Inferior parietal cortex (tissue), 1 donor: ENCODE measurements at regions not wholly inside any gene's neighbourhood (a gene's known extent, or its start where the extent isn't known, plus 50 kb on each side); places are given as distances from the start of the nearest gene placed in this dataset.

Experiments
- DNase-seq: peaks from one replicate; pipeline ENCODE4 v3.0.0-alpha.2; 2016; ENCODE audit errors: extremely low spot score

DNA sequence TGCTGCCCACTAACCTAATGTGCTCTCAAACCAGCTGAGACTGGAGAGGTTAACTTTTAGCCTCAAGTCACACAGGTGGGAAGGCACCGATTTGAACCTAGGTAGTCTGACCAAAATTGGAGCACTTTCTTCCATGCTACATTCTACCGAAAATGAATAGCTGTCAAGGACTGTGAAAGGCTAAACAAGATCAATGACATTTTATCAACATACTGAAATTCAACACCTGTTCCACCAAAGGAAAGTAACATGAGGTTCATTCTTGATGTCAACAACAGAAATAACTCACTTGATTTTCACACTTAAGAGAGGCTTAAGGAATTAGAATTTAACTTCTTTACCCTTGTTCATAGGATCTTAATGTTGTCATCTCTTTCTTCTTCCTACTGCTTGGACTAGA is 284.4 kb upstream of the MON1B start:
- no peak for DNase-seq

DNA sequence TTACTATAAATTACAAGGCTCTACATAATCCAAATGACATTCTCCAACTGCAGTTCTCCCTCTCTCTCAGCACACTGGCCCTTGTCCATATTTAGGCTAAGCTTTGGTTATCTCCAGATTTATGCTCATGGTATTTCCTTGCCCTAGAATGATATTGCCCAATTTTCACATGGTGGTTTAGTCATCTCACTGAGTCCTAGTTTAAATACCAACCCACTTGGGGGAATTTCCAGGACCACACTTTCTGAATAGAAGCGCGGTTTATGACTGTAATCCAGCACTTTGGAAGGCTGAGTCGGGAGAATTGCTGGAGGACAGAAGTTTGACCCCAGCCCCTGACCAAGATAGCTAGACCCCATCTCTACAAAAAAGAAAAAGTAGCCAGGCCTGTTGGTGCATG is 280.1 kb upstream of the MON1B start:
- no peak for DNase-seq

DNA sequence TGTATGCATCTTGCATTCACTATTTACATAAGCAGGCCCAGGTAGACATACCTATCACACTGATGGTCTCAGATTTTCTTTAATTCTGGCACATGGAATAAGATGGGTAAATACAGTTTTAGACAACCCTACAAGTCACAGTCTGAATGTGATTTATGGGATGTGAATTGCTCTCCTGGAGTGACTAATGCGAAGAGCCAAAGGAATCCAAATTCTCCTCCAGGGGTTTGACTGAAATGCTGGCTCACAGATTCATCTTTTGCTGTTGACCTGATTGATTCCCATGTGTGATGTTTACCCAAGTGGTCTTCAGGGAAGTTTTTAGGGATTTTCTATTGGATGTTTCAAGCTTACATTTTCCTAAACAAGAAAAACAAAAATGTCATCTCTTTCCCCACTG is 277.9 kb upstream of the MON1B start:
- DNase-seq = no peak

DNA sequence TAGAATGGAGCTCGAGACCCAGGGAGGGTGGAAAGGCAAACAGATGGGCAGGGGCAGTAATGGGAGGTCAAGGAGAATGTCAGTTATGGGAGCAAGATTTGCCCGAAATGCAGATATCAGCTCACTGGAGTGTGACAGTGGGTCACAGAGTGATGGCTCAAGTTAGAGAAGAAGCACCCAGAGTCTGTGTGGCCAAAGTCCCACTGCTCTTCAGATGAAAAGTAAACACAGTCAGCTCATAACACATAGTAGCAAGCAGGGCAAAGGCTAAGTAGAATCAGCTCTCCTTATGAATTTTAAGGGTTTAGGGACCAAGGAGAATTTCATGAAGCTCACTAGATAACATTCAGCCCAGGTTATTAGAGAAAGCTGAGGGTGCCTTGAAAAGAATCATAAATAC is 264.9 kb upstream of the MON1B start:
- no peak for DNase-seq

DNA sequence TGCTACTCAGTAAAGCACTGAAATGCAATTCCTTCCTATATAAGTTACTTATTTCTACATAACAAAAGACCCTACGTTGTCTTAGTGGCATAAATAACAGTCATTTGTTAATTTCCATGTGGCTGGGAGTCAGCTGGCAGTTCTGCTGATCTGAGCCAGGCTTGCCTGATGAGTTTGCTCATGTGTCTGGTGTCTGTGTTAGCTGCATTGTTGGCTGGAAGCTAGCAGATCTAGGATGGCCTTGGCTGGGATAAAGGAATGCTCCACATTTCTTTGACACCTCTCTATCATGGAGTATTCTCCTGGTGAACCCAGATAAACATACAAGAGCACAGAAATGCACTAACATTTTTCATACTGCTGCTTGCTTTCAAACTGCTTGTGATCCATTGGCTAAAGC is 264.4 kb upstream of the MON1B start:
- no peak for DNase-seq

DNA sequence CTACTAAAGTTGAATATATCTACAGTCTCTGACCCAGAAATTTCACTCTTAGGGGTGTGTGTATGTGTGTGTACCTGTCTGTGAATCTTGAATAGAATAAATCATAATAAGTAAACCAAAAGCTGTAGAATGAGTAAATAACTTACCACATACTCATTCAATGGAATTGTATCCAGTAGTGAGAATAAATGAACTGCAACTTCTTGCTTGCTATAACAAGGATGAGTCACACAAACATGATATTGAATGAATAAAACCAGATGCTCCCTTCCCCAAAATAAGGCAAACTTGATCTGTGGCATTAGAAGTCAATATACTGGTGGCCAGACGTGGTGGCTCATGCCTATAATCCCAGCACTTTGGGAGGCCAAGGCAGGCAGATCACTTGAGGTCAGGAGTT is 259.8 kb upstream of the MON1B start:
- DNase-seq = no peak

DNA sequence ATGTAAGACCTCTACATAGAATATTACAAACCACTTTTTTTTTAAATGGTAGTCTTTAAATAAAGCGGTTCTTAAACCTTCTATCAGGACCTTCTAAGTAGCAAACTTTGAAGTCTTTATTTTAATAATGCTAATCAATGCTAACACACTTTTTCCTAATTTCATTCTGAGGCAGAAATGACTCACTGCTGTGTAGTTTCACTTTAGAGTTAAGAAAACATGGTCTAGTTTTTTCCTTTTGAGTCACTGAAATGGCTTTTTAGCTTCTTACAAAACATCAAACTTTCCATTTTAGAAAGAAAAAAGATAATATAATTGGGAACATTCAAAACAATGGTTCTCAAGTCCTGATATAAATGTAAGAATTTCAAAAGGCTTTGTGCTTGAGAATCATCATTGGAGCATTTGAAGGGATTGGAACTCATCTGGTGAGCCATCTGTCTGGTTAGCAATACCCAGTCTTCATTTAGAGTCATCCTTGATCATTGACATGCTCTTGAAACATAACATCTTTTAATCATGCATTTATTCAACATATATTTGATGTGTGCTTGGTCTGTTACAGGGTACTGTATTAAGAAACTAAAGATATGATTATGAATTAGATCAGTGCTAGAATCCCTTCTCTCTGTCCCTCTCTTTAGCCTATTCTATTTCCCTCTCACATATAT is 258.3 kb upstream of the MON1B start:
- DNase-seq = no peak

DNA sequence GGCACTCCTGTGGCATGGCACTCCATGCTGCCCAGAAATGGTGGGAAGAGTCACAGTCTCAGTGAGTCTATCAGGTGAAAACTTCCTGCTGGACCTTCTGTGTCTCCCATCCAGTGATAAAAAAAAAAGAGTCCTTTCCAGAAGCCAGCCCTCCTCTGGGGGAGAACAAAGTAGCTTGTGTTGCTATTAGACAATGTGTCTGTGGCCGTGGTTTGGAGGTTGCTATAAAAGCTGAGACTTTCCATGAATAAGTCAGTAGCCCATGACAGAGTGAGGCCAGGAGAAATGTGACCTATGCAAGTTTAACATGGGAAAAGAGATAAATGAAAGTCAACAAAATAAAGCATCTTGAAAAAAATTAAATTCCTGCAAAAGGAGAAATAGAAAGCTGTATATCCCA is 250.7 kb upstream of the MON1B start:
- DNase-seq = no peak

DNA sequence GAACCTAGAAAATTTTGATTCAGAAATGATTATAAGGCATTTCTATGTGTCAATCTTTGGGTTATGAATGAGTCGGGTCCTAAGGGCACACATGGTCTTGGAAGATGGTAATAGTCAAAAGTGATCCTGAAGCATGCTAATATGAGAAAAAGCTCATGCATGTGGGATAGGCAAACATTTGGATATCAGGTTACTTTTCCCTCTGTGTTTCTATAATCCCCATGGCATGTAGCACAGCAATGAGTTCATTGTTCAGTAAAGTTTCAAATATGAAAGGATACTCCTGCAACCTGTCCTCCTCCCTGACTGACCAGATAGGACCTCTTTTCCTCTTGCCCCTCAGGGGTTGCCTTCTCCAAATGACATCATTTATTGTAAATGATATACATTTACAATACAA is 249.9 kb upstream of the MON1B start:
- DNase-seq = no peak

DNA sequence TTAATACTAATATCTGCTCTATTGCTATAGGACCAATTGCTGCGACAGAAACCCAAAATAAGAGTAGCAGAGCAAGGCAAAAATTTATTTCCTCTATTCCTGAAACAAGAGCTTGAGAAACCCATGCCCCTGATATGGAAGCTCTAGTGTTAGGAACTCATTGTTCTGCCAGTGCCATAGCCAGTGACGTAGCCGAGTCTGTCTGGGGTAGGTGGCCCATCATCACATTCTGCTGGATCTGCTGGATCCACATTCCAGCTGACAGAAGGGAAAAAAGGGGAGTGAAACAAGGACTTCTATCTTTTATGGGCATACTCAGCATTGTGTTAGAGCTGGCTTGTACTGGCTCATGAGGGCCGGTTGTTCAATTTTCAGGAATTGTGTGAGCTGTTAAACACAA is 248.9 kb upstream of the MON1B start:
- no peak for DNase-seq

DNA sequence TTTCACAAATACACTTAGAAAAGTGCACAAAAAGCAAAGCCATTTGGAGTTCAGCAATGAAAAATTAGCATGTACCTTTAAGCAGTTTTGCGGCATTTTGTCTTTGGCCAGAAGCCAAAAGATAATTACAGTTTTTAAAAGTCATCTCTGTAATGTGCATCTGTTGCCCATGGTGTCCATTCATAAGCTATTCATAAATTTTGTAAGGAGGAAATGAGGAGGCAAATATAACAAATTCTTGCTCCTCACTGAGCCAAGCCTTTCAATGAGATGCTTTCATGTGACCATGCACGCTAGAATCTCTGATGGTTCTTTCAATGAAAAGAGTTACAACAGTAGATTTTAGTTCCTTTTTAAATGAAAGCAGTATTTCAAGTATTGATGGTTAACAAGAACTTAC is 247.1 kb upstream of the MON1B start:
- no peak for DNase-seq

DNA sequence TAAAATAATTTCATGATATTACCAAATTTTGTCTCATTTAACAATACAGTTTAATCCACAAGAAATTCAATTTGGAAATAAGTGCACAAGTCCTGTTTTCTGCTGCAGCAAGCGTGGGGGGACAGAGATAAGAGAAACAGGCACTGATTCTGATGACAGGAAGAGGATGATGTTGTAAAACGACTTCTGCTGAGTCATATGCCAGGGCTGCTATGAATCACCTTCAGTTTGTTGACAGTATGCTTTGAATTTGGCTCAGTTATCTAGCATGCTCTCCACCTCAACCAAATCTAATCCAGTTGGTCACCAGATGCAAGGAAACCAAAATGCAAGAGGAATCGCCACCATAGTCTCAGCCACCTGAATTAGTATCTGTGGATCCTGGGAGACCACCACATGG is 244.1 kb upstream of the MON1B start:
- DNase-seq = peak; percentile 29

DNA sequence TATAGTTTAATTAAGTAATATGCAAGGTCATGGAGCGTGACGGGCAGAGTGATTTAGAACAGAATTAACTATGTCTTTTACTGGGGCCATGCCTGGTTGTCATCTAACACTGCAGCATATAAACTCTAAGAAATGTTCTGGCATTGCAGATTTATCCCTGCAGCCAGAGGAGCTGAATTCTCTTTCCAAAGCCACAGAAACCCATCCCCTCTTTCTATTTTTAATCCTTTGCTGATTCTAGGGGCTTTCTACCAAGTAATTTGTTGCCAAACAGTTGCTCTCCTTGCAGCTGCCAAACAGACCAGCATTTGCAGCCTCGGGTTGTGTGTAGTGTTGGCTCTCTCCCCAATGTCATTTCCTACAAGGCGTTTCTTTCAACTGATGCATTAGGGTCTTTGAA is 243.2 kb upstream of the MON1B start:
- no peak for DNase-seq

DNA sequence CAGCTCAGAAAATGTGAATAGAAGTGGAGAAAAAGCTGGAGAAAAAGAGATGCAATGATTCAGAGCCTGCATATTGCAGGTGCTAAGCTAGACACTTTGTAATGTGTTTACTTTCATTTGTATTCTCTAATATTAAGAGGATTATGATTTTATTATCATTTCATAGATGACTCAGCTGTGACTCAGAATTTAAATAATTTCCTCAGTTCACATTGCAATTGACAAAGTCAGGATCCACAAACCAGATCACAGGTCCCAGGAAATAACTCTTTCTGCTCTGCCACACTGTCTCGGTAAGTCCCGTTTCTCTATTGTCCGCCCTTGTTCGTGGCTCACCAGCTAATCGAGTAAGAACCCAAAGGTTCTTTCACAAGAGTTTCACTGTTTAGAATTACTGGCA is 235.4 kb upstream of the MON1B start:
- DNase-seq = no peak

DNA sequence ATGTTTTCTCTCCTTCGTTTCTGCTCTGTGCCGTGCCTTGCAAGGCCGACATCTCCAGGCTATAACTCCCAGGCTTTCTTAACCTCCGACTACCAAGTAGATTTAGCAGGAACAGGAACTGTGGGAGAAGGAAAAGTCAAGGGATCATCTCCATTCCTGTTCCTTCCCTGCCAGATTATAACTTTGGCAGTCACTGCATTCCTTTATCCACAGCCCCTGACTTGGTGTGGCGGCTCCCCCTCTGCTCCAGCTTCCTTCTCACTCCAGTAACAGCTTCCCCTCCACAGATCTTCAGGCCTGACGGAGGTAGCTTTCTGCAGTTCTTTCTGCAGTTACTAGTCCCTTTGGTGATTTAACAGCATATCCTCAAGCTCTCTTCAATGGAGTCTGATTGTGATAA is 234.6 kb upstream of the MON1B start:
- no peak for DNase-seq

DNA sequence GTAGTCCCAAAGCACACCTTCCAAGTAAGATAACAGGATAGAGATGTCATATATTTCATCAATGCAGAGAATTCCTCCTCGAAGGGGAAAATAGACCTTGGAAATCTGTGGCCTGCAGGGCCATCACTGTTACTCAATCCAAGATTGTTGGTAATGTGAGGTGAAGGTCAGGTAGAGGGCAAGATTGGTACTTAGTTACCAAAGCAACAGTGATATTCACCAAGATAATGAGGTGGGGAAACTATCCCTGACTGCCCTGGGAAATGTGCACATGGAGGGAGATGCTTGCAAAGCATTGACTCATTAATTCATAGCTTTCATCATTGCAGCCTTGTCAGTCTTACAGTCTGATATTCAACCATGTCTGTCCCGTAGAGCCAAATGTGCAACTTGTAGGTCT is 234.1 kb upstream of the MON1B start:
- no peak for DNase-seq

DNA sequence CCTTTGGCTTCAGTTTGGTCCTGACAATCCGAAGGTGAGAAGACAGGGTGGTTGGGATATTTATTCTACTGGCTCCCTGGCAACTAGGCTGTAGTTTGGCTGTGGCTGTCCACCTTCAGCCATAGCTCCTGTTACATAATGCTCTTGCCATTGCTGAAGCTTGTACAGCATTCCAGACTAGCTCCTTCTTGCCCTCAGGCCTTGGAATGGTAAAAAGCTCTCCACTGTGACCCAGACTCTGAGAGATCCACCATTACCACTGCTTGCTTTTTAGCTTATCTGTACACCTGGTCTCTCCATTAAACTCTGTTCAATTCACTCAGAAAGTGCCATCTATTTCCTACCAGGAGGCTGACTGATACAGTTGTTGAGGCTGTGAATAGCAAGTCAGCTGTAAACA is 231.8 kb upstream of the MON1B start:
- no peak for DNase-seq

DNA sequence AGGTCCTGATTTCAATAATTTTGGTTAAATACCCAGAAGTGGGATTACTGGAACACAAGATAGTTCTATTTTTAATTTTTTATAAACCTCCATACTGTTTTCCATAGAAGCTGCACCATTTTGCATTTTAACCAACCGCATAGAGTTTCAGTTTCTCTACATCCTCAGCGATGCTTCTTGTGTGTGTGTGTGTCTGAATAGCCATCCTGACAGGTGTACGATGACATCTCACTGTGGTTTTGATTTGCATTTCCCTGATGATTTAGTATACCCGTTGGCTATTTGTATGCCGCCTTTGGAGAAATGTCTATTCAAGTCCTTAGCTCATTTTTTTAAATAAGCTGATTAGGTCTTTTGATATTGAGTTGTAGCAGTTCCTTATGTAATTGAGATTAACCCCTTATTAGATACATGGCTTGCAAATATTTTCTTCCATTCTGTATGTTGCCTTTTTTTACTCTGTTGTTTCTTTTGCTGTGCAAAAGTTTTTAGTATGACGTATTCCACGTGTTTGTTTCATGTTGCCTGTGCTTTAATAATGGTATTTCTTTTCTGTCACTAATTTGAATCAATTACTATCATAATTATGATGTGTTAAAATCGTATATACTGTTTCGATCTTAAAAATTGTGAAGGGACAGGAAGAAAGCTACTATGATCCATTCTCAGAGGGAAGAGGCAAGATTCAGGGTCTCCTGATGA is 227.2 kb upstream of the MON1B start:
- DNase-seq = no peak

DNA sequence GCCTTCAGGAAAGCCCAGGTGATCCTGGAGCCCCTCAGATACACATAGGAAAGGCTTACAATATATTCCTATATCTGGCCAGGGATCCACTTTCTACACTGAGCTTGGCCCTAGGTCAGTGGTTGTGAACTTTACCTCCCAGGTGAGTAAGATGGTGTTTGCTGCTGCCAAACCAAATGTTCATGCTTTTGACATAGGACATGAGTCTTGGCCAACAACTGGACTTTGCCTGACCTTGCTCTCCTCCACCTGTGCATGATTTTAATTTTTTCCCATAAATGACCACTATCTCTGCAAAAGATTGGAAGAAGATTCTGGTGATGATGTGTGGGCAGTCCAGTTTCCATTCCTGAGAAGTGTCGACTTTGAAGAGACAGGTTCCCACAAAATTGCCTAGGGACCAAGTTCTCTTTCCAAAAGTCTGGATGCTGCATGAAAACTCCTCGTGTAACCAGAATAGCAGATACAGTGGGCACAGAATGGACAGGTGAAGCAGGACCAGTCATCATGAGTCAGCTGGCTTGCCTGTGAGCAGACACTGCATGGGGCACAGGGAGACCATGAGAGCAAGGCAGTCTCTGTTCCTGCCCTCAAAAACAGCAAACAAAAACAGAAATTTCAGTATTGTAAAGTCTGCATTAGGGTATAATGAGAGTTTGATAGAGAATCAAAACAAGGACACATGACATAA is 226.4 kb upstream of the MON1B start:
- DNase-seq = no peak

DNA sequence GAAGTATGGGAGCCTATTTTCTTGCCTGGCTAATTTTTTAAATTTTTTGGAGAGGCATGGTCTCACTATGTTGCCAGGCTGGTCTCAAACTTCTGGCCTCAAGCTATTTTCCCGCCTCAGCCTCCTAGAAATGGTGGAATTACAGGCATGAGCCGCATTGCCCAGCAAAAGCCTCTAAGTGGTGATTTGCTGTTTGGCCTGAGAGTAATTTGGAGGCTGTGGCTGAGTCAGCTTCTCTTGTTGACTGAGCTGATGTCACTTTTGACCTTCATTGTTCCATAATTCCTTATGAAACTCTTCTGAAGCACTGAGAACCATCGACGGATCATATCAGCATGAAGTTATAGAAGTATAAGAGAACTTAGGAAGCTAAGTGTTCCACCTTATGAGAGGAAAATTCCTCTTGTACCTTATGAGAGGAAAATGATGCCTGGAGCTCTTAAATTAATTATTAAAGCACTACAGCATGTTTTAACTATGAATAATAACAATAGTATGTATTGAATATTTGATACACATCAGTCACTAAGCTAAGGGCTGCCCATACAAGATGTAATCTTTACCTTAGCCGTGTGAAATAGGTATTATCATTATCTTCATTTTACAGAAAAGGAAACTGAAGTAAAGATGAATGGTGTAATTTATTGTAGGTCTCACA is 220.8 kb upstream of the MON1B start:
- no peak for DNase-seq

DNA sequence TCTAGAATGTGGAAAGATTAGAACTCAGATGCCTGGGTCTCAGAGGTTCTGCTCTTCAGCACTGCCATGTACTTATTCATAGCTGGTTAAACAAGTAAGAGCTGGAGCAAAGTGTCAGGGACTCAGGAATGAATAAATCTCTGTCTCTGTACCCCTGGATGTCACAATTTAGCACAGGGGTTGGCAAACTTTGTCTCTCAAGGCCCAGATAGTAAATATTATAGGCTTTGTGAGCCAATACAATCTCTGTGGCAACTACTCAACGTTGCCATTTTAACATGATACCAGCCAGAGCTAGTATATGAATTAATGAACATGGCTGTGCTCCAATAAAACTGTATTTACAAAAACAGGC is 220.3 kb upstream of the MON1B start:
- DNase-seq = no peak

DNA sequence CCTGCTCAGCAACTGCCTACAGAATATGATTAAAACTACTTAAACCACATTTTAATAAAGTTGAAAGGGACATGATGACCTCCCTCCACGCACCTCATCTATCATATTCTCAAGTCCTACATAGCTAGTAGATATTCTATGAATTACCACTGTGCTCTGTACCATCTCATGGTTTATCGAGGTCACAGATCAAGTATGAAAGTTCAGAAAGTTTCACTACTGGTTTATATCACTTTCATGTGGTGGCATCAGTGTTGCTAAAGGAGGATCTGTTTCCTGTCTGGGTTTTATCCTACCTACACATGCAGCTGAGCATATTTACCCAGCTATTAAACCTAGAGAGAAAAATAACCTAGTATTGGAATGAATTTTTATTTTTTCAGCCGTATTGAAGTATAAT is 214.9 kb upstream of the MON1B start:
- no peak for DNase-seq

DNA sequence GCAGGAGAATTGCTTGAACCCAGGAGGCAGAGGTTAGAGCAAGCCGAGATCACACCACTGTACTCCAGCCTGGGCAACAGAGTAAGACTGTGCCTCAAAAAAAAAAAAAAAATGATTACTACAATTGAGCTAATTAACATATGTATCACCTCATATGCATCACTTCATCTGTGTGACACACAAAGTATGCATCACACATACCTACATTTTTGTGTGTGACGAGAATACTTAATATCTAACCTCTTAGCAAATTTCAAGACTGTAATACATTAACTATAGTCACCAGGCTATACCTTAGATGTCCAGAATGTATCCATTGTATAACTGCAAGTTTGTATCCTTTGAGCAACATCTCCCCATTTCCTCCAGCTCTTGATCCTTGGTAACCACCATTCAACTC is 214.2 kb upstream of the MON1B start:
- no peak for DNase-seq
